Panc1 (cell line): ENCODE measurements at regions not wholly inside any gene's neighbourhood (a gene's known extent, or its start where the extent isn't known, plus 50 kb on each side); places are given as distances from the start of the nearest gene placed in this dataset.

Experiments used
- ATAC-seq: fragments of 200-7000 bp; cut with Tn5 transposase; 2 replicates; pipeline ENCODE4 v1.9.1; 2020; ENCODE audit warnings: mild to moderate bottlenecking, moderate library complexity
- BruUV-seq: library from RNA; stranded (reverse); fragments of 400-500 nt; replicated peaks from 2 replicates; lab custom pipeline; 2021; lab: Mats Ljungman, UMichigan
- CTCF ChIA-PET: fragments of 300-600 bp; sonication (Branson Sonifier 250); formaldehyde crosslinking; loops from one replicate; lab custom pipeline; 2022; ENCODE audit warnings: antibody characterized with exemption; lab: Charles Lee
- POLR2A ChIA-PET: fragments of 300-600 bp; sonication (Branson Sonifier 250); formaldehyde crosslinking; loops from one replicate; lab custom pipeline; 2022; ENCODE audit warnings: antibody characterized with exemption; lab: Charles Lee
- DNase-seq: peaks from one replicate; pipeline ENCODE4 v3.0.0-alpha.2; 2010; ENCODE audit warnings: low read depth, low spot score
- H3K27ac ChIP-seq: 2 replicates; pipeline ENCODE4 v1.5.1; 2011; ENCODE audit warnings: mild to moderate bottlenecking, low read length, inconsistent platforms
- H3K27me3 ChIP-seq: fragments of 200-500 bp; sonication (Bioruptor generic); 2 replicates; pipeline ENCODE4 v1.6.0; 2014; ENCODE audit warnings: low read length, inconsistent platforms; ENCODE audit not compliant: control insufficient read depth, insufficient read depth
- H3K36me3 ChIP-seq: fragments of 200-500 bp; sonication (Bioruptor generic); 2 replicates; pipeline ENCODE4 v1.5.1; 2014; ENCODE audit warnings: inconsistent platforms, mild to moderate bottlenecking, low read length, moderate library complexity; ENCODE audit not compliant: control insufficient read depth, insufficient read depth
- H3K4me1 ChIP-seq: 2 replicates; pipeline ENCODE4 v1.5.1; 2011; ENCODE audit warnings: inconsistent platforms, mild to moderate bottlenecking, low read length, moderate library complexity; ENCODE audit not compliant: control insufficient read depth, insufficient read depth
- H3K4me3 ChIP-seq, 2 experiments: 2 replicates each; pipeline ENCODE4 v1.5.1; 2011 to 2012; ENCODE audit warnings: low read depth in 2 of 2, low read length in 2 of 2, mild to moderate bottlenecking in 2 of 2, inconsistent platforms in 1 of 2, moderate library complexity in 1 of 2
- H3K9me3 ChIP-seq: fragments of 200-500 bp; sonication (Bioruptor generic); 2 replicates; pipeline ENCODE4 v1.5.1; 2014; ENCODE audit warnings: low read depth, mild to moderate bottlenecking, inconsistent platforms, low read length, moderate library complexity; ENCODE audit not compliant: control insufficient read depth, insufficient read depth
- POLR2AphosphoS5 ChIP-seq: IDR thresholded peaks from 2 replicates; pipeline ENCODE4 v1.6.1; 2012; ENCODE audit warnings: mild to moderate bottlenecking, low read depth, low read length, moderate library complexity
- SIN3A ChIP-seq: IDR thresholded peaks from 2 replicates; pipeline ENCODE4 v1.6.1; 2012; ENCODE audit warnings: low read depth, mild to moderate bottlenecking, low read length, moderate library complexity, borderline replicate concordance; ENCODE audit not compliant: insufficient read depth
- TCF7L2 ChIP-seq: IDR thresholded peaks from 2 replicates; pipeline ENCODE4 v1.6.1; 2011; ENCODE audit warnings: mild to moderate bottlenecking, low read depth, low read length, inconsistent platforms
- in situ Hi-C: cut with HindIII; loops from 2 replicates; pipeline ENCODE4 v1.10.0; 2016; ENCODE audit warnings: low sequenced_read_pairs, low pct_unique_long_range_greater_than_20kb
- intact Hi-C: fragments of 100-400 bp; cut with micrococcal nuclease; formaldehyde crosslinking; loops from one replicate; pipeline ENCODE4 v1.10.0; 2022; ENCODE audit not compliant: unreplicated experiment
- TF ChIP-seq, protein P1 (sequence below), 2 experiments: IDR thresholded peaks; 2 replicates each; pipeline ENCODE4 v1.6.1; 2011 to 2012; ENCODE audit warnings: low read depth in 2 of 2, control low read depth in 1 of 2, low read length in 1 of 2, mild to moderate bottlenecking in 1 of 2, moderate library complexity in 1 of 2; ENCODE audit not compliant: insufficient read depth in 1 of 2
- TF ChIP-seq, protein P2 (sequence below): fragments of 450-650 bp; IDR thresholded peaks from 2 replicates; pipeline ENCODE4 v1.5.1; 2017; ENCODE audit warnings: mild to moderate bottlenecking

DNA sequence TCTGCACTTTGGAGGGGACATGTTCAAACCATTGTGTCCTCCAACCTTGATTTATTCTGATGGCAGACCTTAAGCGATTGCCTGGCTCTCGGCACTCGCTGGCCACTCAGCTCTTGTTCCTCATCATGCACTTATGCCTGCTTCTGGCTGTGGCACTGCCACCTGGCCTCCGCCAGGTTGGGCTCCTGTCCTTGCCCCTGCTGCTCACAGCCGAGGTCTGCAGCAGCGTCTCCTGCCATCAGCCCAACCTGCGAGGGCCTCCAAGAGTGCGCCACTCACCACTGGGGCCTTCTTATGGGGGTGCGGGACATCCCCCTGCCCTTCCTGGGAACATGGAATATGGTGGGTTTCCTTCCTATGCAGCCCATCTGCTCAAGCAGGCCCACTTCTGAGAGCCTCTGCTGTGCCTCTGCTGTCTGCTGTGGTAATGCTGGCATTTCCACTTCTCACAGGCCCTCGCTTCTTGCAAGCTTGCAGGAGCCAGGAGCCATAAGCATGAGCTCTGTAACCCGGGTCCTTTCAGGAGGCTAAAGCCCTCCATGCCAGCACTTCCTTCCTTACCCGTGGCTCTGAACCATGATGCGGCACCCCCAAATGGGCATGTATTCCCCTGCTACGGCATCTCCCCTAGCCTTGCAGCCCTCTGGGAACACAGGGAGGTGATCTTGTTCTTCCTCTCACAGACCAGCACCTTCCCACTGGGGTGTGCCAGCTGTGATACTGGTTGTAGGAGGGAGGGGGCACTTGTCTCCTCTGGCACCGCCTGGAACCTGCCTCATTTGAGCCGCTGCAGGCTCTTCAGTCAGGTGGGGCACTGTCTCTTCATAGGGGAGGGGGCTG lies 58.6 kb upstream of the HS6ST1 start:
- Histone ChIP-seq H3K4me1 (peaks cover 9% of the 10 kb centered on the region; the same call in 1 of the 2 replicates), H3K36me3 (no peaks in the 10 kb centered on the region), H3K27ac (no peak overlapping the region), H3K9me3 (no peaks in the 10 kb centered on the region), H3K4me3 (no peak overlapping the region), H3K27me3 (no peaks in the 10 kb centered on the region)
- ChIA-PET CTCF (no interaction called here), POLR2A (no interaction called here)
- no peak for TF ChIP-seq SIN3A
- no TSS peak for BruUV-seq
- DNase-seq (no peak), ATAC-seq (no peak)
- in situ Hi-C loops (no loop called here), intact Hi-C loops (no loop called here)

DNA sequence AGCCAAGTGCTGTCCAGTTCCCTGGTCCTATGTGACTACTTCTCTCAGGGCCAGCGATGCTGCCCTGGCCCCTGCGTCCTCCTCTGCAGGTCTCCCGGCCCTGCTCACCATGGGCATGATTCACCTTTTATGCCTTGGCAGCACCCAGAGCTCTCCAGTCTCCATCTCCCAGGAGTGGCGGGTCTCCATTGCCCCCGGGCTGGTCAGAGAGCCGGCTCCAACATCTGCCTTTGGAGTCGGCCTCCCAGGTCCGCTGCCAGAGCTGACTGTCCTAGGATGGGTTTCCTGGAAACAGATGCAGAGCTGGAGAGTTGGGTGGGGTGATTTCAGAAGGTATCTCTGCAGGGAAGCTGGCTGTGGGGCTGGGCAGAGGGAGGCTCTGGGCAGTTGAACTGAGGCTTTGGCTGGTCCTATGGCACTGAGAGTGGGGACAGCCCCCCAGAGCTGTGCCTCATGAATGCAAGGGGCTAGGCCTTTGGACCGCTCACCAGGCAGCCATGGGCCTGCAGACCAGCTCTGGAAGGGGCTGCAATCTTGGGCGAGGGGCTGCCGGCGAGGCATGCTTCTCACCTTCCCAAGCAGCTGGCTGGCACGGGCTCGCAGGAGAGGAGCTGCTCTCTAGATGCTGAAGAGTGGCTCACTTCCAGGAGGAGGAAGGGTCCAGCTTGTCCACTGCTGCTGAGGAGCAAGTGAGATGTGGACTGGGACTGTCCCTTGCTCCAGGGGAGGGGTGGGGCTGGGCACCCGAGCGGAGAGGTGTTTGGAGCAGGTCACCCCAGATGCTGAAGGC lies 59.8 kb upstream of the HS6ST1 start:
- Histone ChIP-seq H3K4me1 (peaks cover 9% of the 10 kb centered on the region; the same call in 1 of the 2 replicates), H3K27ac (no peak overlapping the region), H3K4me3 (no peak overlapping the region), H3K9me3 (no peaks in the 10 kb centered on the region), H3K36me3 (no peaks in the 10 kb centered on the region), H3K27me3 (no peaks in the 10 kb centered on the region)
- no peak for TF ChIP-seq SIN3A
- TF ChIP-seq TCF7L2 = no peak
- TF ChIP-seq, protein P1, sequence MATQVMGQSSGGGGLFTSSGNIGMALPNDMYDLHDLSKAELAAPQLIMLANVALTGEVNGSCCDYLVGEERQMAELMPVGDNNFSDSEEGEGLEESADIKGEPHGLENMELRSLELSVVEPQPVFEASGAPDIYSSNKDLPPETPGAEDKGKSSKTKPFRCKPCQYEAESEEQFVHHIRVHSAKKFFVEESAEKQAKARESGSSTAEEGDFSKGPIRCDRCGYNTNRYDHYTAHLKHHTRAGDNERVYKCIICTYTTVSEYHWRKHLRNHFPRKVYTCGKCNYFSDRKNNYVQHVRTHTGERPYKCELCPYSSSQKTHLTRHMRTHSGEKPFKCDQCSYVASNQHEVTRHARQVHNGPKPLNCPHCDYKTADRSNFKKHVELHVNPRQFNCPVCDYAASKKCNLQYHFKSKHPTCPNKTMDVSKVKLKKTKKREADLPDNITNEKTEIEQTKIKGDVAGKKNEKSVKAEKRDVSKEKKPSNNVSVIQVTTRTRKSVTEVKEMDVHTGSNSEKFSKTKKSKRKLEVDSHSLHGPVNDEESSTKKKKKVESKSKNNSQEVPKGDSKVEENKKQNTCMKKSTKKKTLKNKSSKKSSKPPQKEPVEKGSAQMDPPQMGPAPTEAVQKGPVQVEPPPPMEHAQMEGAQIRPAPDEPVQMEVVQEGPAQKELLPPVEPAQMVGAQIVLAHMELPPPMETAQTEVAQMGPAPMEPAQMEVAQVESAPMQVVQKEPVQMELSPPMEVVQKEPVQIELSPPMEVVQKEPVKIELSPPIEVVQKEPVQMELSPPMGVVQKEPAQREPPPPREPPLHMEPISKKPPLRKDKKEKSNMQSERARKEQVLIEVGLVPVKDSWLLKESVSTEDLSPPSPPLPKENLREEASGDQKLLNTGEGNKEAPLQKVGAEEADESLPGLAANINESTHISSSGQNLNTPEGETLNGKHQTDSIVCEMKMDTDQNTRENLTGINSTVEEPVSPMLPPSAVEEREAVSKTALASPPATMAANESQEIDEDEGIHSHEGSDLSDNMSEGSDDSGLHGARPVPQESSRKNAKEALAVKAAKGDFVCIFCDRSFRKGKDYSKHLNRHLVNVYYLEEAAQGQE (IDR thresholded peaks at IDR 0.05; ENCODE audit: insufficient read depth in 1 of 2, low read depth in 2 of 2, low read length in 1 of 2) = no peak
- TF ChIP-seq POLR2AphosphoS5 = no peak
- TF ChIP-seq, protein P2, sequence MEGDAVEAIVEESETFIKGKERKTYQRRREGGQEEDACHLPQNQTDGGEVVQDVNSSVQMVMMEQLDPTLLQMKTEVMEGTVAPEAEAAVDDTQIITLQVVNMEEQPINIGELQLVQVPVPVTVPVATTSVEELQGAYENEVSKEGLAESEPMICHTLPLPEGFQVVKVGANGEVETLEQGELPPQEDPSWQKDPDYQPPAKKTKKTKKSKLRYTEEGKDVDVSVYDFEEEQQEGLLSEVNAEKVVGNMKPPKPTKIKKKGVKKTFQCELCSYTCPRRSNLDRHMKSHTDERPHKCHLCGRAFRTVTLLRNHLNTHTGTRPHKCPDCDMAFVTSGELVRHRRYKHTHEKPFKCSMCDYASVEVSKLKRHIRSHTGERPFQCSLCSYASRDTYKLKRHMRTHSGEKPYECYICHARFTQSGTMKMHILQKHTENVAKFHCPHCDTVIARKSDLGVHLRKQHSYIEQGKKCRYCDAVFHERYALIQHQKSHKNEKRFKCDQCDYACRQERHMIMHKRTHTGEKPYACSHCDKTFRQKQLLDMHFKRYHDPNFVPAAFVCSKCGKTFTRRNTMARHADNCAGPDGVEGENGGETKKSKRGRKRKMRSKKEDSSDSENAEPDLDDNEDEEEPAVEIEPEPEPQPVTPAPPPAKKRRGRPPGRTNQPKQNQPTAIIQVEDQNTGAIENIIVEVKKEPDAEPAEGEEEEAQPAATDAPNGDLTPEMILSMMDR = no peak
- ChIA-PET POLR2A (no interaction called here), CTCF (no interaction called here)
- no TSS peak for BruUV-seq
- no peak for ATAC-seq
- intact Hi-C loops = no loop called here
- in situ Hi-C loops = no loop called here
- DNase-seq = no peak
